ENCODE measurements at regions not wholly inside any gene's neighbourhood (a gene's known extent, or its start where the extent isn't known, plus 50 kb on each side); places are given as distances from the start of the nearest gene placed in this dataset.

GRCh38 chr7:80070391-80070790, 64.2 kb upstream of the GNAI1 start:
- ChIA-PET SMC1A (ENCODE audit: uncharacterized antibody, unreplicated experiment) (no interaction called here), RAD21 (ENCODE audit: unreplicated experiment) (no interaction called here), POLR2A (no interaction called here), CTCF (no interaction called here)
- TF ChIP-seq RCOR1 (conservative IDR thresholded peaks at IDR 0.05; ENCODE audit: low read depth, low read length) (no peak), WRNIP1 (IDR thresholded peaks at IDR 0.05; ENCODE audit: borderline replicate concordance, low read depth, low read length) (no peak), POLR2AphosphoS2 (IDR thresholded peaks at IDR 0.05; ENCODE audit: low read depth, low read length) (no peak), ATF3 (IDR thresholded peaks at IDR 0.05; ENCODE audit: borderline replicate concordance, extremely low read depth, low read depth, low read length) (no peak), SMAD1 (IDR thresholded peaks at IDR 0.05; ENCODE audit: low read depth, partially characterized antibody) (no peak), FOXK2 (IDR thresholded peaks at IDR 0.05) (no peak), ZNF207 (IDR thresholded peaks at IDR 0.05; ENCODE audit: borderline replicate concordance) (no peak), HDGF (IDR thresholded peaks at IDR 0.05) (no peak), ZNF687 (IDR thresholded peaks at IDR 0.05) (no peak), BMI1 (IDR thresholded peaks at IDR 0.05; ENCODE audit: borderline replicate concordance) (no peak), RAD51 (IDR thresholded peaks at IDR 0.05) (no peak), MYB (IDR thresholded peaks at IDR 0.05; ENCODE audit: borderline replicate concordance, low read depth, low read length) (no peak), TARDBP (IDR thresholded peaks at IDR 0.05; ENCODE audit: borderline replicate concordance) (no peak), LARP7 (IDR thresholded peaks at IDR 0.05) (no peak), ZZZ3 (IDR thresholded peaks at IDR 0.05; ENCODE audit: control insufficient read depth, insufficient read length, low read depth) (no peak), EED (IDR thresholded peaks at IDR 0.05; ENCODE audit: low read depth) (no peak), CTCF (IDR thresholded peaks at IDR 0.05 in 2 of 3, conservative IDR thresholded peaks at IDR 0.05 in 1 of 3; ENCODE audit: control insufficient read depth in 2 of 3, extremely low read depth in 1 of 3, insufficient read depth in 1 of 3, low read depth in 3 of 3, low read length in 3 of 3) (no peak), SIN3A (IDR thresholded peaks at IDR 0.05; ENCODE audit: low read depth, low read length) (no peak)
- Histone ChIP-seq H2AFZ (ENCODE audit: control insufficient read depth, low read depth, low read length) (no peak overlapping the region), H3K4me3 (no peak overlapping the region), H3K9ac (ENCODE audit: control insufficient read depth, insufficient read depth, low read length) (no peak overlapping the region), H3K36me3 (ENCODE audit: control insufficient read depth in 2 of 2, insufficient read depth in 2 of 2, low read length in 1 of 2) (no peaks in the 10 kb centered on the region), H3K9me3 (replicated peaks; ENCODE audit: control insufficient read depth, insufficient read depth, low read length) (no peaks in the 10 kb centered on the region; the same call in 2 of the 3 replicates), H3K4me1 (ENCODE audit: control insufficient read depth, insufficient read depth, low read length) (no peaks in the 10 kb centered on the region), H3K27ac (ENCODE audit: control insufficient read depth, insufficient read depth) (no peak overlapping the region), H4K20me1 (ENCODE audit: control insufficient read depth, insufficient read depth) (no peaks in the 10 kb centered on the region), H3K4me2 (ENCODE audit: control insufficient read depth, insufficient read depth) (no peak overlapping the region), H3K27me3 (replicated peaks in 1 of 2; ENCODE audit: control insufficient read depth in 2 of 2, insufficient read depth in 2 of 2, low read length in 1 of 2) (no peaks in the 10 kb centered on the region), H3K79me2 (ENCODE audit: control insufficient read depth, insufficient read depth, low read length) (no peaks in the 10 kb centered on the region)
- 0% methylated on average over 2 of the region's 2 CpGs for whole genome bisulfite sequencing (ENCODE audit: insufficient coverage, insufficient replicate concordance, low lambda C conversion rate, missing lambda C conversion rate)
- no TSS peak for BruUV-seq (replicated peaks)
- intact Hi-C loops (cut with micrococcal nuclease; ENCODE audit: unreplicated experiment) (no loop called here), in situ Hi-C loops (cut with MboI) (loop anchor here (25.0 kb wide), 1 partner anchor 592 kb away; no protein-coding TSS in a partner anchor)
- no peak for ATAC-seq
- DNase-seq (ENCODE audit: low read depth, low spot score): no peak
- no peak for FAIRE-seq
